HEK293 (cell line): ENCODE measurements at regions not wholly inside any gene's neighbourhood (a gene's known extent, or its start where the extent isn't known, plus 50 kb on each side); places are given as distances from the start of the nearest gene placed in this dataset.

Source experiments
- CTCF ChIP-seq: fragments of 450-650 bp; formaldehyde crosslinking; IDR thresholded peaks from 2 replicates; pipeline ENCODE4 v1.5.1; 2016; ENCODE audit warnings: missing biosample characterization, missing genetic modification characterization
- KLF1 ChIP-seq: fragments of 450-650 bp; formaldehyde crosslinking; IDR thresholded peaks from 2 replicates; pipeline ENCODE4 v1.5.1; 2016; ENCODE audit warnings: missing biosample characterization, missing genetic modification characterization
- PRDM10 ChIP-seq: fragments of 450-650 bp; formaldehyde crosslinking; IDR thresholded peaks from 2 replicates; pipeline ENCODE4 v1.5.1; 2016; ENCODE audit warnings: missing biosample characterization, missing genetic modification characterization
- YY1 ChIP-seq: fragments of 450-650 bp; formaldehyde crosslinking; IDR thresholded peaks from 2 replicates; pipeline ENCODE4 v1.5.1; 2018; ENCODE audit warnings: missing biosample characterization, missing genetic modification characterization
- ZBTB44 ChIP-seq: fragments of 450-650 bp; IDR thresholded peaks from 2 replicates; pipeline ENCODE4 v1.5.1; 2018; ENCODE audit warnings: missing biosample characterization, mild to moderate bottlenecking, missing genetic modification characterization
- ZNF138 ChIP-seq: fragments of 450-650 bp; formaldehyde crosslinking; IDR thresholded peaks from 2 replicates; pipeline ENCODE4 v1.5.1; 2016; ENCODE audit warnings: missing biosample characterization, missing genetic modification characterization, borderline replicate concordance
- ZNF221 ChIP-seq: fragments of 450-650 bp; formaldehyde crosslinking; IDR thresholded peaks from 2 replicates; pipeline ENCODE4 v1.5.1; 2017; ENCODE audit warnings: missing biosample characterization, missing genetic modification characterization, borderline replicate concordance
- ZNF302 ChIP-seq: fragments of 450-650 bp; formaldehyde crosslinking; IDR thresholded peaks from 2 replicates; pipeline ENCODE4 v1.5.1; 2016; ENCODE audit warnings: missing biosample characterization, missing genetic modification characterization, low read depth
- ZNF529 ChIP-seq: fragments of 450-650 bp; formaldehyde crosslinking; IDR thresholded peaks from 2 replicates; pipeline ENCODE4 v1.5.1; 2017; ENCODE audit warnings: missing genetic modification characterization, missing biosample characterization; ENCODE audit not compliant: insufficient replicate concordance
- ZNF747 ChIP-seq: fragments of 450-650 bp; formaldehyde crosslinking; IDR thresholded peaks from 2 replicates; pipeline ENCODE4 v1.5.1; 2016; ENCODE audit warnings: missing biosample characterization, missing genetic modification characterization
- ZSCAN30 ChIP-seq: fragments of 450-650 bp; IDR thresholded peaks from 2 replicates; pipeline ENCODE4 v1.5.1; 2018; ENCODE audit warnings: missing biosample characterization, mild to moderate bottlenecking, missing genetic modification characterization, moderate library complexity
- TF ChIP-seq, protein P1 (sequence below): fragments of 450-650 bp; formaldehyde crosslinking; IDR thresholded peaks from 2 replicates; pipeline ENCODE4 v1.5.1; 2016; ENCODE audit warnings: missing biosample characterization, missing genetic modification characterization

- TF ChIP-seq ZNF302 = no peak
- TF ChIP-seq YY1 (tag by site-specific recombination) = no peak
- TF ChIP-seq ZSCAN30 = no peak
- TF ChIP-seq, protein P1, sequence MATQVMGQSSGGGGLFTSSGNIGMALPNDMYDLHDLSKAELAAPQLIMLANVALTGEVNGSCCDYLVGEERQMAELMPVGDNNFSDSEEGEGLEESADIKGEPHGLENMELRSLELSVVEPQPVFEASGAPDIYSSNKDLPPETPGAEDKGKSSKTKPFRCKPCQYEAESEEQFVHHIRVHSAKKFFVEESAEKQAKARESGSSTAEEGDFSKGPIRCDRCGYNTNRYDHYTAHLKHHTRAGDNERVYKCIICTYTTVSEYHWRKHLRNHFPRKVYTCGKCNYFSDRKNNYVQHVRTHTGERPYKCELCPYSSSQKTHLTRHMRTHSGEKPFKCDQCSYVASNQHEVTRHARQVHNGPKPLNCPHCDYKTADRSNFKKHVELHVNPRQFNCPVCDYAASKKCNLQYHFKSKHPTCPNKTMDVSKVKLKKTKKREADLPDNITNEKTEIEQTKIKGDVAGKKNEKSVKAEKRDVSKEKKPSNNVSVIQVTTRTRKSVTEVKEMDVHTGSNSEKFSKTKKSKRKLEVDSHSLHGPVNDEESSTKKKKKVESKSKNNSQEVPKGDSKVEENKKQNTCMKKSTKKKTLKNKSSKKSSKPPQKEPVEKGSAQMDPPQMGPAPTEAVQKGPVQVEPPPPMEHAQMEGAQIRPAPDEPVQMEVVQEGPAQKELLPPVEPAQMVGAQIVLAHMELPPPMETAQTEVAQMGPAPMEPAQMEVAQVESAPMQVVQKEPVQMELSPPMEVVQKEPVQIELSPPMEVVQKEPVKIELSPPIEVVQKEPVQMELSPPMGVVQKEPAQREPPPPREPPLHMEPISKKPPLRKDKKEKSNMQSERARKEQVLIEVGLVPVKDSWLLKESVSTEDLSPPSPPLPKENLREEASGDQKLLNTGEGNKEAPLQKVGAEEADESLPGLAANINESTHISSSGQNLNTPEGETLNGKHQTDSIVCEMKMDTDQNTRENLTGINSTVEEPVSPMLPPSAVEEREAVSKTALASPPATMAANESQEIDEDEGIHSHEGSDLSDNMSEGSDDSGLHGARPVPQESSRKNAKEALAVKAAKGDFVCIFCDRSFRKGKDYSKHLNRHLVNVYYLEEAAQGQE (tag by site-specific recombination) = no peak
- no peak for TF ChIP-seq KLF1
- no peak for TF ChIP-seq CTCF (tag by site-specific recombination)
- no peak for TF ChIP-seq ZNF529
- no peak for TF ChIP-seq ZNF138
- no peak for TF ChIP-seq ZBTB44 (tag by site-specific recombination)
- TF ChIP-seq ZNF221 (tag by site-specific recombination) = no peak
- TF ChIP-seq ZNF747 = no peak
- TF ChIP-seq PRDM10 (tag by site-specific recombination) = no peak
Observed at GRCh38 chr10:105597312-105597711, 956.2 kb downstream of the SORCS3 start.
